Astrocyte (in vitro differentiated cells and primary cell): ENCODE measurements at regions not wholly inside any gene's neighbourhood (a gene's known extent, or its start where the extent isn't known, plus 50 kb on each side); places are given as distances from the start of the nearest gene placed in this dataset.

ENCODE experiments used
- DNase-seq: peaks from one replicate; pipeline ENCODE4 v3.0.0-alpha.2; 2010; ENCODE audit warnings: low read depth
- FAIRE-seq: peaks from 2 replicates; lab custom pipeline; 2011; peaks lifted over from hg19 to GRCh38; lab: Jason Lieb, UNC
- H2AFZ ChIP-seq: 2 replicates; pipeline ENCODE4 v1.6.0; 2012; ENCODE audit warnings: low read depth, low read length, inconsistent platforms
- H3K27ac ChIP-seq: 2 replicates; pipeline ENCODE4 v1.5.1; 2011; ENCODE audit warnings: low read depth, low read length, inconsistent platforms
- H3K27me3 ChIP-seq: 2 replicates; pipeline ENCODE4 v1.6.0; 2011; ENCODE audit warnings: low read length, inconsistent platforms; ENCODE audit not compliant: insufficient read depth
- H3K36me3 ChIP-seq: 2 replicates; pipeline ENCODE4 v1.5.1; 2011; ENCODE audit warnings: low read length, inconsistent platforms; ENCODE audit not compliant: insufficient read depth
- H3K4me1 ChIP-seq: 2 replicates; pipeline ENCODE4 v1.5.1; 2011; ENCODE audit warnings: low read length, inconsistent platforms; ENCODE audit not compliant: insufficient read depth
- H3K4me2 ChIP-seq: 2 replicates; pipeline ENCODE4 v1.6.0; 2012; ENCODE audit warnings: low read length, inconsistent platforms
- H3K4me3 ChIP-seq: 2 replicates; pipeline ENCODE4 v1.5.1; 2011; ENCODE audit warnings: low read depth, mild to moderate bottlenecking, low read length, inconsistent platforms; ENCODE audit not compliant: insufficient read depth
- H3K79me2 ChIP-seq: 2 replicates; pipeline ENCODE4 v1.6.0; 2012; ENCODE audit warnings: mild to moderate bottlenecking, low read length, inconsistent platforms; ENCODE audit not compliant: insufficient read depth
- H3K9ac ChIP-seq: 2 replicates; pipeline ENCODE4 v1.6.0; 2012; ENCODE audit warnings: mild to moderate bottlenecking, low read length, inconsistent platforms
- H3K9me3 ChIP-seq: 2 replicates; pipeline ENCODE4 v1.5.1; 2012; ENCODE audit warnings: low read depth, mild to moderate bottlenecking, low read length, inconsistent platforms; ENCODE audit not compliant: insufficient read depth
- H4K20me1 ChIP-seq: 2 replicates; pipeline ENCODE4 v1.6.0; 2012; ENCODE audit warnings: low read length, inconsistent platforms; ENCODE audit not compliant: insufficient read depth
- H3K27ac Mint-ChIP-seq: one replicate; pipeline ENCODE4 v1.8.0; 2021; ENCODE audit warnings: mild to moderate bottlenecking, mixed read lengths; ENCODE audit not compliant: unreplicated experiment
- H3K27me3 Mint-ChIP-seq: one replicate; pipeline ENCODE4 v1.8.0; 2021; ENCODE audit warnings: low read depth, mixed read lengths; ENCODE audit not compliant: unreplicated experiment
- H3K36me3 Mint-ChIP-seq: one replicate; pipeline ENCODE4 v1.8.0; 2021; ENCODE audit warnings: low read depth, mixed read lengths; ENCODE audit not compliant: unreplicated experiment
- H3K4me1 Mint-ChIP-seq: one replicate; pipeline ENCODE4 v1.8.0; 2021; ENCODE audit warnings: low read depth, mixed read lengths; ENCODE audit not compliant: unreplicated experiment
- H3K4me3 Mint-ChIP-seq: one replicate; pipeline ENCODE4 v1.8.0; 2021; ENCODE audit warnings: mild to moderate bottlenecking, moderate library complexity, mixed read lengths; ENCODE audit not compliant: unreplicated experiment
- H3K9me3 Mint-ChIP-seq: one replicate; pipeline ENCODE4 v1.8.0; 2021; ENCODE audit warnings: mild to moderate bottlenecking, mixed read lengths; ENCODE audit not compliant: unreplicated experiment
- CTCF ChIP-seq: IDR thresholded peaks from 2 replicates; pipeline ENCODE4 v1.5.1; 2011; ENCODE audit warnings: low read depth, mild to moderate bottlenecking, inconsistent platforms, low read length, moderate library complexity; ENCODE audit not compliant: insufficient read depth
- EZH2 ChIP-seq: IDR thresholded peaks from 2 replicates; pipeline ENCODE4 v1.6.1; 2012; ENCODE audit warnings: mild to moderate bottlenecking, low read length, inconsistent platforms; ENCODE audit not compliant: insufficient read depth

DNA sequence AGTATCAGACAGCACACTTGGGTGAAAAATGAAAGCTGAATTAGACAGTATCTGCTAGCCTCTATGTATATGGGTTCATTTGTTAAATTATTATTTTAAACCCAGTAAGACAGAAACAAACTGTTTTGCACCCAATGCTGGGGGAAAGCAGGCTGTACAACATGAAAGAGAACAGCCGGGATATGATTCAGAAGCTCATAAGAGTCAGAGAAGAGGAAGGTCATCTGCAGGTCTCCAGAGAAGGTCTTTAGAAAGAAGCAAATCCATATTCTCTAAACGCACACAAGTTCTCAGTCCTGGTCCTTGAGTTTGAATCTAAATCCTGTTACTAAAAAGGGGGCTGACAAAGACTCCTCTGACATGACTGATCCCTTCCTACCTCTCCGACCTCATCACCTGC is 155.1 kb downstream of the SIPA1L2 start:
- Mint-ChIP-seq H3K4me1 (peaks cover 72% of the 10 kb centered on the region), H3K27ac (peak overlapping the region; percentile 0), H3K9me3 (no peaks in the 10 kb centered on the region), H3K27me3 (no peaks in the 10 kb centered on the region), H3K36me3 (no peaks in the 10 kb centered on the region), H3K4me3 (no peak overlapping the region)
- FAIRE-seq: no peak
- Histone ChIP-seq H3K36me3 (no peaks in the 10 kb centered on the region), H3K4me2 (peak overlapping the region; percentile 1), H4K20me1 (no peaks in the 10 kb centered on the region), H2AFZ (no peak overlapping the region), H3K9ac (no peak overlapping the region), H3K27me3 (no peaks in the 10 kb centered on the region), H3K27ac (no peak overlapping the region), H3K79me2 (no peaks in the 10 kb centered on the region), H3K4me1 (peaks cover 45% of the 10 kb centered on the region), H3K4me3 (no peak overlapping the region), H3K9me3 (no peaks in the 10 kb centered on the region)
- TF ChIP-seq EZH2 (no peak), CTCF (no peak)
- DNase-seq: peak; percentile 44

GRCh38 chr1:232473900-232474299 is 156.0 kb downstream of the SIPA1L2 start:
- H3K36me3 Mint-ChIP-seq: no peaks in the 10 kb centered on the region
- Histone ChIP-seq H3K27me3 (no peaks in the 10 kb centered on the region), H2AFZ (no peak overlapping the region), H3K4me1 (peaks cover 45% of the 10 kb centered on the region), H3K9ac (no peak overlapping the region), H3K4me3 (no peak overlapping the region), H3K27ac (no peak overlapping the region), H3K4me2 (peak overlapping the region; percentile 27), H3K36me3 (no peaks in the 10 kb centered on the region), H4K20me1 (no peaks in the 10 kb centered on the region), H3K9me3 (no peaks in the 10 kb centered on the region), H3K79me2 (no peaks in the 10 kb centered on the region)
- FAIRE-seq (no peak), DNase-seq (no peak)
- no peak for TF ChIP-seq CTCF
- no peaks in the 10 kb centered on the region for H3K27me3 Mint-ChIP-seq
- no peaks in the 10 kb centered on the region for H3K9me3 Mint-ChIP-seq
- peak overlapping the region; percentile 97 for H3K27ac Mint-ChIP-seq
- H3K4me3 Mint-ChIP-seq: no peak overlapping the region
- H3K4me1 Mint-ChIP-seq: peaks cover 68% of the 10 kb centered on the region

- Histone ChIP-seq H3K9me3 (no peaks in the 10 kb centered on the region), H3K4me1 (peaks cover 45% of the 10 kb centered on the region), H3K36me3 (no peaks in the 10 kb centered on the region), H2AFZ (no peak overlapping the region), H4K20me1 (no peaks in the 10 kb centered on the region), H3K79me2 (no peaks in the 10 kb centered on the region), H3K9ac (peak overlapping the region; percentile 18), H3K4me3 (no peak overlapping the region), H3K4me2 (peak overlapping the region; percentile 27), H3K27ac (peak overlapping the region; percentile 51), H3K27me3 (no peaks in the 10 kb centered on the region)
- no peaks in the 10 kb centered on the region for H3K9me3 Mint-ChIP-seq
- FAIRE-seq (peak; percentile 82), DNase-seq (peak; percentile 79)
- H3K27ac Mint-ChIP-seq: peak overlapping the region; percentile 97
- H3K27me3 Mint-ChIP-seq: no peaks in the 10 kb centered on the region
- no peak overlapping the region for H3K4me3 Mint-ChIP-seq
- H3K4me1 Mint-ChIP-seq: peaks cover 64% of the 10 kb centered on the region
- TF ChIP-seq EZH2 (no peak), CTCF (no peak)
- no peaks in the 10 kb centered on the region for H3K36me3 Mint-ChIP-seq
These were observed 156.6 kb downstream of the SIPA1L2 start for GRCh38 chr1:232473324-232473723.
